ENCODE measurements at regions not wholly inside any gene's neighbourhood (a gene's known extent, or its start where the extent isn't known, plus 50 kb on each side); places are given as distances from the start of the nearest gene placed in this dataset.

DNA sequence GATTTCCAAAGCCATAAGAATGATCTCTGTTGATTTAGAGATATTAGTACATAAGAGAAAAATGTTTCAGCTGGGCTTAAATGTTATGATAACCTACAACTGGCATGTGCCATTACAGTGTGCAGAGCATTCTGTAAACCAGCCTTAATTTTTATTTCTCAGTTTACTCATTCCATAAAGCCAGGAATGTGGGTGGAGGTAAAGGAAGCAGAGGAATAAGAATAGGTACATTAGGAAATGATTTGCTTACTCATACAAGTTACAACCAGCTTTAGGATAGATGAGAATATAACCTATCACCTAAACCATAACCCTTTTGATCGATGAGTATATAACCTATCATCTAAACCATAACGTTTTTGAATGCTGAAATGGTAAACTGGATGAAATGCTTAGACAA, 1394.7 kb upstream of the ACVR2A start:
- no peaks in the 10 kb centered on the region for H3K4me1 ChIP-seq (ENCODE audit: insufficient read depth, low read length)
- DNase-seq = no peak
- TF ChIP-seq, protein P1, sequence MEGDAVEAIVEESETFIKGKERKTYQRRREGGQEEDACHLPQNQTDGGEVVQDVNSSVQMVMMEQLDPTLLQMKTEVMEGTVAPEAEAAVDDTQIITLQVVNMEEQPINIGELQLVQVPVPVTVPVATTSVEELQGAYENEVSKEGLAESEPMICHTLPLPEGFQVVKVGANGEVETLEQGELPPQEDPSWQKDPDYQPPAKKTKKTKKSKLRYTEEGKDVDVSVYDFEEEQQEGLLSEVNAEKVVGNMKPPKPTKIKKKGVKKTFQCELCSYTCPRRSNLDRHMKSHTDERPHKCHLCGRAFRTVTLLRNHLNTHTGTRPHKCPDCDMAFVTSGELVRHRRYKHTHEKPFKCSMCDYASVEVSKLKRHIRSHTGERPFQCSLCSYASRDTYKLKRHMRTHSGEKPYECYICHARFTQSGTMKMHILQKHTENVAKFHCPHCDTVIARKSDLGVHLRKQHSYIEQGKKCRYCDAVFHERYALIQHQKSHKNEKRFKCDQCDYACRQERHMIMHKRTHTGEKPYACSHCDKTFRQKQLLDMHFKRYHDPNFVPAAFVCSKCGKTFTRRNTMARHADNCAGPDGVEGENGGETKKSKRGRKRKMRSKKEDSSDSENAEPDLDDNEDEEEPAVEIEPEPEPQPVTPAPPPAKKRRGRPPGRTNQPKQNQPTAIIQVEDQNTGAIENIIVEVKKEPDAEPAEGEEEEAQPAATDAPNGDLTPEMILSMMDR (IDR thresholded peaks at IDR 0.05) = no peak
- no peaks in the 10 kb centered on the region for H3K27me3 ChIP-seq (ENCODE audit: control insufficient read depth in 1 of 2, insufficient read depth in 2 of 2, low read length in 2 of 2)
- ChIA-PET POLR2A (no interaction called here), CTCF (no interaction called here)
- intact Hi-C loops (cut with DNase I, micrococcal nuclease) = no loop called here
- ATAC-seq (ENCODE audit: poor library complexity) = no peak
- no peak overlapping the region for H3K4me3 ChIP-seq (ENCODE audit: low read length)
- H3K4me1 Mint-ChIP-seq (ENCODE audit: low read depth) = no peaks in the 10 kb centered on the region
- no peaks in the 10 kb centered on the region for H3K36me3 ChIP-seq (ENCODE audit: insufficient read depth, low read length)
- H3K36me3 Mint-ChIP-seq (ENCODE audit: low read depth) = no peaks in the 10 kb centered on the region
- no peak overlapping the region for H3K27ac ChIP-seq (ENCODE audit: low read depth in 1 of 2, low read length in 2 of 2)
- H3K4me3 Mint-ChIP-seq = no peak overlapping the region
- peaks cover 5% of the 10 kb centered on the region for H3K9me3 Mint-ChIP-seq
- H3K27ac Mint-ChIP-seq = no peak overlapping the region
- no peaks in the 10 kb centered on the region for H3K27me3 Mint-ChIP-seq
- no peaks in the 10 kb centered on the region for H3K9me3 ChIP-seq (ENCODE audit: control insufficient read depth in 1 of 2, insufficient read depth in 1 of 2, low read length in 2 of 2)

GRCh38 chr2:146444987-146445386, 1399.8 kb upstream of the ACVR2A start:
- Histone ChIP-seq H3K4me3 (ENCODE audit: low read length) (no peak overlapping the region), H3K27me3 (ENCODE audit: control insufficient read depth in 1 of 2, insufficient read depth in 2 of 2, low read length in 2 of 2) (no peaks in the 10 kb centered on the region), H3K27ac (ENCODE audit: low read depth in 1 of 2, low read length in 2 of 2) (no peak overlapping the region), H3K9me3 (ENCODE audit: control insufficient read depth in 1 of 2, insufficient read depth in 1 of 2, low read length in 2 of 2) (no peaks in the 10 kb centered on the region), H3K4me1 (ENCODE audit: insufficient read depth, low read length) (no peaks in the 10 kb centered on the region), H3K36me3 (ENCODE audit: insufficient read depth, low read length) (no peaks in the 10 kb centered on the region)
- CTCF ChIA-PET = interaction anchor here (1.0 kb wide), 1 partner anchor 8 kb away, joined by 3 read pairs; no protein-coding TSS in a partner anchor
- Mint-ChIP-seq H3K36me3 (ENCODE audit: low read depth) (no peaks in the 10 kb centered on the region), H3K4me3 (no peak overlapping the region), H3K9me3 (peaks cover 5% of the 10 kb centered on the region), H3K4me1 (ENCODE audit: low read depth) (no peaks in the 10 kb centered on the region), H3K27me3 (no peaks in the 10 kb centered on the region), H3K27ac (no peak overlapping the region)
- TF ChIP-seq, protein P1 (IDR thresholded peaks at IDR 0.05) = no peak
- DNase-seq = no peak
- no peak for ATAC-seq (ENCODE audit: poor library complexity)
- POLR2A ChIA-PET = no interaction called here
- intact Hi-C loops (cut with DNase I, micrococcal nuclease) = no loop called here

DNA sequence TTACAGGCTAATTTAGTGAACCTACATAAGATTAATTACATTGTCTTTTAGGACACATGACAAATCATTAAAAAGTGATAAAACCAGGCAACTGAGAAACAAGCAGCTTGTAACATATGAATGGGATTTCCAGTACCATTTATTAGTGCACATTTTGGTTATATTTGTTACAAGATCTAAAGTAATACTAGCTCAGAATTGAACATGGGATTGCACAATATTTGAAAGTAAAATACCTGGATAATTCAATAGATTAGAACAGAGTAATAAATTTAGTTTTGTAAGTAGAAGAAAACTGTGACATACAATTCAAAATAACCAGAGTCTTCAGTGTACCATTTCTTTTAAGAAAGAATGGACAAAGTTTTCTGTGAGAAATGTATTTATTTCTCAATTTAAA, 1400.7 kb upstream of the ACVR2A start:
- Histone ChIP-seq H3K36me3 (ENCODE audit: insufficient read depth, low read length) (no peaks in the 10 kb centered on the region), H3K4me1 (ENCODE audit: insufficient read depth, low read length) (no peaks in the 10 kb centered on the region), H3K4me3 (ENCODE audit: low read length) (no peak overlapping the region), H3K27me3 (ENCODE audit: control insufficient read depth in 1 of 2, insufficient read depth in 2 of 2, low read length in 2 of 2) (no peaks in the 10 kb centered on the region), H3K27ac (ENCODE audit: low read depth in 1 of 2, low read length in 2 of 2) (no peak overlapping the region), H3K9me3 (ENCODE audit: control insufficient read depth in 1 of 2, insufficient read depth in 1 of 2, low read length in 2 of 2) (no peaks in the 10 kb centered on the region)
- Mint-ChIP-seq H3K4me3 (no peak overlapping the region), H3K4me1 (ENCODE audit: low read depth) (no peaks in the 10 kb centered on the region), H3K36me3 (ENCODE audit: low read depth) (no peaks in the 10 kb centered on the region), H3K9me3 (peaks cover 5% of the 10 kb centered on the region), H3K27ac (no peak overlapping the region), H3K27me3 (no peaks in the 10 kb centered on the region)
- intact Hi-C loops (cut with DNase I, micrococcal nuclease) = no loop called here
- CTCF ChIA-PET = no interaction called here
- ATAC-seq (ENCODE audit: poor library complexity) (no peak), DNase-seq (no peak)
- TF ChIP-seq, protein P1 (IDR thresholded peaks at IDR 0.05) = no peak
- POLR2A ChIA-PET = no interaction called here
